Common myeloid progenitor, CD34-positive (primary cell): ENCODE measurements at regions not wholly inside any gene's neighbourhood (a gene's known extent, or its start where the extent isn't known, plus 50 kb on each side); places are given as distances from the start of the nearest gene placed in this dataset.
"Not testable (repeated sequence)": the region's sequence is repeated elsewhere in the genome, so short reads cannot be mapped to it uniquely, and the experiment has no call there.

Experiments
- CTCF ChIA-PET: fragments of 350-600 bp; sonication (Branson Sonifier 250); formaldehyde crosslinking; loops from one replicate; lab custom pipeline; 2021; ENCODE audit warnings: antibody characterized with exemption; lab: Charles Lee
- POLR2A ChIA-PET: fragments of 350-600 bp; sonication (Branson Sonifier 250); formaldehyde crosslinking; loops from one replicate; lab custom pipeline; 2021; ENCODE audit warnings: antibody characterized with exemption; lab: Charles Lee
- DNase-seq, 3 donors: peaks; one replicate each; pipeline versions ENCODE4 v3.0.0 to v3.0.0-alpha.2; 2013
- H3K27ac ChIP-seq, 2 experiments: 1 replicate in 1 of 2; 2 replicates in 1 of 2; pipeline ENCODE4 v1.7.0; 2013; ENCODE audit warnings: inconsistent platforms in 2 of 2, low read length in 2 of 2, mild to moderate bottlenecking in 2 of 2, low read depth in 1 of 2, moderate library complexity in 1 of 2; ENCODE audit not compliant: severe bottlenecking in 2 of 2, insufficient read depth in 1 of 2, poor library complexity in 1 of 2
- H3K27me3 ChIP-seq, 5 experiments: replicated peaks in 2 of 5; 1 replicate in 3 of 5; 2 replicates in 2 of 5; pipeline versions ENCODE4 v1.6.1 to v1.7.0; 2013; ENCODE audit warnings: low read length in 4 of 5, mild to moderate bottlenecking in 2 of 5, moderate library complexity in 2 of 5, inconsistent platforms in 1 of 5; ENCODE audit not compliant: insufficient read depth in 5 of 5, control insufficient read depth in 4 of 5
- H3K36me3 ChIP-seq, 4 experiments: 1 replicate in 2 of 4; 2 replicates in 2 of 4; pipeline versions ENCODE4 v1.6.1 to v1.7.0; 2013; ENCODE audit warnings: low read length in 3 of 4, control low read depth in 1 of 4, mild to moderate bottlenecking in 1 of 4; ENCODE audit not compliant: control insufficient read depth in 4 of 4, insufficient read depth in 4 of 4
- H3K4me1 ChIP-seq, 4 experiments: 1 replicate in 3 of 4; 2 replicates in 1 of 4; pipeline versions ENCODE4 v1.6.1 to v1.7.1; 2013; ENCODE audit warnings: low read length in 3 of 4, mild to moderate bottlenecking in 3 of 4, control low read depth in 1 of 4, inconsistent platforms in 1 of 4, moderate library complexity in 1 of 4; ENCODE audit not compliant: control insufficient read depth in 4 of 4, insufficient read depth in 4 of 4; ENCODE audit errors: control extremely low read depth in 1 of 4
- H3K4me3 ChIP-seq, 7 experiments: 1 replicate in 4 of 7; 2 replicates in 3 of 7; pipeline versions ENCODE4 v1.5.1 to v1.7.0; 2013; ENCODE audit warnings: mild to moderate bottlenecking in 7 of 7, low read length in 6 of 7, moderate library complexity in 6 of 7, inconsistent platforms in 2 of 7, low read depth in 2 of 7, control low read depth in 1 of 7; ENCODE audit not compliant: insufficient read depth in 4 of 7, control insufficient read depth in 1 of 7; ENCODE audit errors: extremely low read depth in 1 of 7
- H3K9me3 ChIP-seq, 5 experiments: 1 replicate in 4 of 5; 2 replicates in 1 of 5; pipeline versions ENCODE4 v1.6.1 to v1.7.1; 2013; ENCODE audit warnings: low read length in 4 of 5, mild to moderate bottlenecking in 2 of 5, inconsistent platforms in 1 of 5, low read depth in 1 of 5, moderate library complexity in 1 of 5; ENCODE audit not compliant: control insufficient read depth in 4 of 5, insufficient read depth in 2 of 5; ENCODE audit errors: control extremely low read depth in 1 of 5
- WGBS: methylation state at CpG from one replicate; pipeline ENCODE4 v1.1.5; 2013; ENCODE audit not compliant: insufficient coverage; 5-methylcytosine and 5-hydroxymethylcytosine counted together

DNA sequence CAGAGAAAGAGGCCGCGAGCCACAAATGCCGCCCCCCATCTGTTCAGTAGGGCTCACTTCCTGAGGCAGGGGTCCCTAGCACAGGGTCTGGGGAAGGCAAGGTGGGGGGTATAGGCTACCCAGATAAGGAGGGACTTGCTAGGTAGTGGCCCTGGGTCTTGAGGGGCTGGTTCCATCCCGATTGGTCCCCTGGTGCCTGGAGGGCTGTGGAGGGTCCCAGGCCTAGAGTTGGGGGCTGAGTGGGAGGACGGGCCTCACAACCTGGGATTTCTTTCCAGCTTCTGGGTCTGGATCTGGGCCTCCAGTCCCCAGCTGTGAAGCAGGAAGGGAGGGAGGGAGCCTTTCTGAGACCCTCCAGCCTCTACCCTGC is 75.1 kb upstream of the EN2 start:
- Histone ChIP-seq H3K27ac (no peak overlapping the region), H3K9me3 (no peaks in the 10 kb centered on the region), H3K4me3 (no peak overlapping the region), H3K4me1 (peaks cover 0 to 21% (median 16%) of the 10 kb centered on the region in 4 experiments), H3K27me3 (peaks cover 15 to 100% (median 49%) of the 10 kb centered on the region in 5 experiments), H3K36me3 (no peaks in the 10 kb centered on the region)
- CTCF ChIA-PET = interaction anchor here (0.7 to 1.7 kb wide), 3 partner anchors 8 to 16 kb away, joined by 3 read pairs; no protein-coding TSS in a partner anchor
- DNase-seq = no peak
- WGBS = 51% methylated on average over 3 of the region's 5 CpGs
- POLR2A ChIA-PET = no interaction called here

DNA sequence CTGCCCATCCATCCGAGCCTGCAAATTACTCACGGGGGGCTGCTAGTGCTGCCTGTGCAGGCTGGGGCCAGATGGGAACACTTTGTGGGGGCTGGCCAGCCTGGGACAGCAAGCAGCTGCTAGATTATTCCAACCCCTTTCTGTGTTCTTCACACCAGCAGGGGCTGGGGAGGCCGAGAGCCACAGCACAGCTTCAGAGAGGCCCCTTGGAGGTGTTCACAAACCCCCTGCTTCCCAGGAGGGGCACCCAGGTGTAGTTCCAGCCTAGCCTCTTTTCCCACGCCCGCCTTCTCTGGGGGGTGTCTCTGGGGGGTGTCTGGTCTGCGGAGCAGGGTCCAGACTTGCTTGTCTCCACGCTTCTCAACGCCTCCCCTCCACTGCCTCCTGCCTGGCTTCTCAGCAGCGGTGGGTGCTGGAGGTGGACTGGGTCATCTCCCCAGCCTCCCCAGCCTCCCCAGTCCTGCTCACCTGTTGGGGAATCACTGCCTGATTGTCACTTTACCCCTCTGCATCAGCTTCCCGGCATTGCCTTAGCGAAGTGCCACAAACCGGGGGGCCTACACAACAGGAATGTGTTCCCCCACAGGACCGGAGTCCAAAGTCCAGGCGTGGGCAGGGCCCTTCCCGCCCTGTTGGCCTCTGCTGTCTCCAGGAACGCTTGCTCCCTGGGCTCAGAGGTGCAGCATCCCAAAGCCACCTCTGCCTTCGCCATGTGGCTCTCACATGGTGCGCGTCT is 74.0 kb upstream of the EN2 start:
- DNase-seq = no peak
- Histone ChIP-seq H3K4me1 (peaks cover 0 to 15% (median 13%) of the 10 kb centered on the region in 4 experiments), H3K4me3 (no peak overlapping the region), H3K36me3 (no peaks in the 10 kb centered on the region), H3K9me3 (no peaks in the 10 kb centered on the region), H3K27me3 (peaks cover 8 to 97% (median 42%) of the 10 kb centered on the region in 5 experiments), H3K27ac (no peak overlapping the region)
- ChIA-PET POLR2A (no interaction called here), CTCF (interaction anchor here (1.7 kb wide), 1 partner anchor 10 kb away, joined by 3 read pairs; no protein-coding TSS in a partner anchor)
- 94% methylated on average over 17 of the region's 19 CpGs for WGBS

DNA sequence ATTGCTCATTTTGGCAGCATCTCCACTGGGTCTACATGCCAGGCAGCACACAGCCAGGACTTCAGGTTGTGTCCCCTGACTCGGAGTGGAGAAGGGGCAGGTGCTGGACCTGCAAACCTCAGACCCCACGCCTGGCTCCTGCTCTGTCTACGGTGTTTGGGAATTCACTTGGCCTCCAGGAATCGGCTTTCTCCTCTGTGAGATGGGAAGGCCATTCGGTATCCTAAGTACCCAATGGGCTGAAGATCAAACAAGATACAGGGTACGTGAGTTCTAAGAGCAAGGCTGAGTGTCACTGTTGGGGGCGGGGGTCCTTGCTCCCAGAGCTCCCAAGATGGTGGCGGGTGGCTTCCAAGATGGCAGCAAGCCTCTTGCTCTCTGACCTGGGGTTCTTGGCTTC is 73.2 kb upstream of the EN2 start:
- H3K4me3 ChIP-seq = no peak overlapping the region
- DNase-seq = no peak
- ChIA-PET CTCF (no interaction called here), POLR2A (no interaction called here)
- H3K4me1 ChIP-seq = peaks cover 0 to 15% (median 13%) of the 10 kb centered on the region in 4 experiments
- H3K27ac ChIP-seq = no peak overlapping the region
- H3K9me3 ChIP-seq = no peaks in the 10 kb centered on the region
- no peaks in the 10 kb centered on the region for H3K36me3 ChIP-seq
- peaks cover 0 to 97% (median 34%) of the 10 kb centered on the region in 5 experiments for H3K27me3 ChIP-seq
- 94% methylated on average over 8 of the region's 8 CpGs for WGBS

DNA sequence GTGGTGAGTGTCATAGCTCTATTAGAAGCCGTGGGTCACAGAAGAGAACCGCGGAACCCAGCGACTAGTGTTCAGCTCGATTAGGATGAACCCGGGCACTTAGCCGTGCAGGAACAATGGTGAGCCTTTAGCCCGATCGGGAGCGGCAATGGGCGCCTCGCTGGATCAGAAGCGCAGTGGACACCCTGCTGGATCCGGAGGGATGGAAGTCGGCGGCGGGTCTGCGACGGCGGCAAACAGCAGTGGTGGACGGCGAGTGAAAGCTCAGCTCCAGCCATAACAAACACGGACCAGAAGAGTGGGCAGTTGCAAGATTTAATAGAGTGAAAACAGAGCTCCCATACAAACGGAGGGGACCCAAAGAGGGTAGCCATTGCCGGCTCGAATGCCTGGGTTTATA is 72.7 kb upstream of the EN2 start:
- POLR2A ChIA-PET = not testable (repeated sequence)
- WGBS = 90% methylated on average over 25 of the region's 26 CpGs

DNA sequence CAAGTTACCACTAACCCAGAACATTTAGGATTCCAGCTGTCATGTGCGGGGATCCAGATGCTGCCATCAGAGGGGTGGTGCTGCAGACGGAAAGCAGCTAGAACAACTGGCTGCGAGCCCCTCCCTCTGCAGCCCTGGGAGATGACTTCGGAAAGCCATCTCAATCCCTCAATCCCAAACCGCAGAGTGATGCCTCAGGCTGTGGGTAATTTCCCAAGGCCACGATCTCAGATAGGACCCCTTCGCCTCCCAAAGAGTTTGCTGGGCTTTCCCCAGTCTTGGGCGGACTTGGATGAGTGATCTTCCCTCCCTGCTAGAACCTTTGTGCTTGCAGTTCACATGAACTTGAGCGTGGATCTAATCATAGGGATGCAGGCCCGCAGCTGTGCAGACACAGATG is 71.3 kb upstream of the EN2 start:
- Histone ChIP-seq H3K27ac (no peak overlapping the region), H3K4me1 (peaks cover 0 to 9% (median 8%) of the 10 kb centered on the region in 4 experiments), H3K36me3 (no peaks in the 10 kb centered on the region), H3K4me3 (no peak overlapping the region), H3K9me3 (no peaks in the 10 kb centered on the region), H3K27me3 (peaks cover 0 to 96% (median 20%) of the 10 kb centered on the region in 5 experiments)
- DNase-seq = no peak
- 82% methylated on average over 9 of the region's 10 CpGs for WGBS
- CTCF ChIA-PET = interaction anchor here (1.0 kb wide), 1 partner anchor 10 kb away, joined by 3 read pairs; no protein-coding TSS in a partner anchor
- POLR2A ChIA-PET = no interaction called here

More for the DNA sequence above, 72.7 kb upstream of the EN2 start:
- CTCF ChIA-PET, H3K36me3 ChIP-seq, DNase-seq, H3K27ac ChIP-seq, H3K9me3 ChIP-seq, H3K4me3 ChIP-seq: not testable (repeated sequence)
- H3K4me1 ChIP-seq = peaks cover 0 to 15% (median 13%) of the 10 kb centered on the region in 4 experiments
- peaks cover 0 to 97% (median 33%) of the 10 kb centered on the region in 5 experiments for H3K27me3 ChIP-seq

DNA sequence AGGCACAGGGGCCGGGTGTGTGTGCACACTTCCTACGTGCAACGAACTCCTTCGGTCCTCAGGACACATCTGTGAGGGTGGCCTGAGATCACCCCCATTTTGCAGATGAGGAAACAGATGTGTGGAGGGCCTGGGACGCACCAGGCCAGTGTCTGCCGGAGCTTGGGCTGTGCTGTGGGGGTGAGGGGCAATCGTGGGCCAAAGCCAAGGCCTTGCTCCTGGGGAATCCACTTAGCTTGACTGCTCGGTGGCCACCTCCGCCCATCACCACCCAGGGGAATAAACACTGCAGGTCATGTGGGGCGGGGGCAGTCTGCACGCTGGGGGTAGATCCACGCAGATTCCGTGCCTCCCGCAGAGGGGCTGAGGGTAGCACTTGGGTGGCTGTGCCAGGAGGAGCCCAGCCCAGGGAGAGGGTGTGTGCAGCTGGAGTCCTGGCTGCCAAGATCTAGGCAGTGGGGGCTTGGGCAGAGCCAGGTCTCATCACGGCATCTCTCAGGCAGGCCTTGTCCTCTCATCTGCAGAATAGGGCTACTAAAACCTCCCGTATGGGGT is 70.8 kb upstream of the EN2 start:
- ChIA-PET CTCF (no interaction called here), POLR2A (no interaction called here)
- Histone ChIP-seq H3K9me3 (no peaks in the 10 kb centered on the region), H3K27me3 (peaks cover 0 to 96% (median 19%) of the 10 kb centered on the region in 5 experiments), H3K27ac (no peak overlapping the region), H3K4me1 (peaks cover 0 to 4% (median 3%) of the 10 kb centered on the region in 4 experiments), H3K36me3 (no peaks in the 10 kb centered on the region), H3K4me3 (no peak overlapping the region)
- no peak for DNase-seq
- WGBS = 60% methylated on average over 16 of the region's 16 CpGs

DNA sequence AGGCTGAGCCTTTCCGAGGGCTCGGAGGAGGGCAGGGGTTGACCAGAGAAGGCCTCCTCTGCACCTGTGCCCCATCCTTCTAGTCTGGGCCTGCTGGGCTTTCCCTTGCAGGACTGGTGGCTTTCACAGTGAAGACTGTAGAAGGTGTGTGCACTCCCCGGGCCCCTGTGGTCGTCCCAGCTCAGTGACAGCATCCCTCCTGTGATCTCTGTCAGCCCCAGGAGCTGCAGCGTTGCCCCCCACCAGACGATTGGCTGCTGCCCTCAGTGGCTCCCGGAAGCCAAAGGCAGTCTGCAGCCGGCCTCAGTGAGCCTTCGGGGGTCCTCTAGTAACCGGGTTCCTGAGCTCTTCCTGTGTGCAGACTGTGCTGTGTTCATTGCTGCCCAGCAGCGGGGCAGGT is 69.4 kb upstream of the EN2 start:
- H3K27me3 ChIP-seq = peaks cover 0 to 94% (median 16%) of the 10 kb centered on the region in 5 experiments
- no peak for DNase-seq
- no peaks in the 10 kb centered on the region for H3K4me1 ChIP-seq
- POLR2A ChIA-PET = no interaction called here
- H3K27ac ChIP-seq = no peak overlapping the region
- 58% methylated on average over 8 of the region's 11 CpGs for WGBS
- no peaks in the 10 kb centered on the region for H3K9me3 ChIP-seq
- H3K36me3 ChIP-seq = no peaks in the 10 kb centered on the region
- CTCF ChIA-PET = no interaction called here
- no peak overlapping the region for H3K4me3 ChIP-seq
